HG03469 (cell line): ENCODE measurements at regions not wholly inside any gene's neighbourhood (a gene's known extent, or its start where the extent isn't known, plus 50 kb on each side); places are given as distances from the start of the nearest gene placed in this dataset.
"Not testable (repeated sequence)": the region's sequence is repeated elsewhere in the genome, so short reads cannot be mapped to it uniquely, and the experiment has no call there.

ENCODE experiments used
- ATAC-seq: cut with Tn5 transposase; IDR thresholded peaks from one replicate; pipeline ENCODE4 v1.9.1; 2021; ENCODE audit warnings: mild to moderate bottlenecking, moderate library complexity, moderate number of reproducible peaks; ENCODE audit not compliant: unreplicated experiment

DNA sequence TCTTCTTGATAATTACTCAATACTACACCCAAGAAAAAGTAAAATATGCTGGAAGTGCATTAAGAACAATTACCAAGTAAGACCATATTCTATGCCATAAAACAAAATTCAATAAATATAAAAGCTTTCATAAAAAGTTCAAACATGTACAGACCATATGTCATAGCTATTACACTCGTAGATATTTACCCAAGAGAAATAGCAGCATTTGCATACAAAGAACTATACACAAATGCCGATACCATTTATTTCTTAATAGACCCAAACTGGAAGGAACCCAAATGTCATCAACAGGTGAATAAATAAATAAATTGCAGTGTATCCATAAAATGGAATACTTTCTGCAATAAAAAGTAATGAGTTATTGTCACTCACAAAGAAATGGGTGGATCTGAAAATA lies 78.3 kb upstream of the SLC16A7 start:
- ATAC-seq, result no peak

DNA sequence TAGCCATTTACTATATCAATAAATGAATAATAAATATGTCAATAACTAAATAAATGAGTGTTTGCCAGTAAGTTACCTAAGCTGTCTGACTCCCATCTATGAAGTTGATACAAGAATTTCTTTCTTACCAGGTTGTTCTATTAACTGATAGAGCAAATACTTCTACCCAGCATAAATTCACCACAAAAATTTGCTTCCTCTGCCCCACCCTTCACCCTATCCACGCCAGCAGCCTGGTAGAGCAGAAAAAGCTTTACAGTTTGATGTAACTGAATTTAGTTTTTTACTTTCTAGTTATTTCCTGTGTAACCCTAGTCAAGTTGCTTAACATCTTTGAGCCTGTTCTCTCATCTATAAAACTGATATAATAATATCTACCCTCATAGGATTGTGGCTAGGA lies 94.9 kb upstream of the SLC16A7 start:
- ATAC-seq, result no peak

DNA sequence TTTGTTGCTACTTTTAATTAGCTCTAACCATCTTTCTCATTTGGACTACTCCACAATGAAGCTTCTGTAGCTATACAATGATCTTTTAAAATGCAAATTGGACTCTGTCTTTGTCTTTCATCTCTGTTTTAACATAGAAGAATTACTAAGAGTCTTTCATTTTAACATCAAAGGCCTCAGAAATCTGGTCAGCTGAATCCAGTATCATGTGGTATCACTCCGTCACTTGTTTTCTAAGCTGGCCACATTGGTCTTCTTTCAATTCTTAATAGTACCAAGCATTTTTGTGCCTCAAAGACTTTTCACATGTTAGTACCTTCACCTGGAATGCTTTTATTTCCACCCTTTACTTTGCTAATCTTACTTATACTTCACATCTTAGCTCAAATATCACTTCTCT lies 95.5 kb upstream of the SLC16A7 start:
- no peak for ATAC-seq

DNA sequence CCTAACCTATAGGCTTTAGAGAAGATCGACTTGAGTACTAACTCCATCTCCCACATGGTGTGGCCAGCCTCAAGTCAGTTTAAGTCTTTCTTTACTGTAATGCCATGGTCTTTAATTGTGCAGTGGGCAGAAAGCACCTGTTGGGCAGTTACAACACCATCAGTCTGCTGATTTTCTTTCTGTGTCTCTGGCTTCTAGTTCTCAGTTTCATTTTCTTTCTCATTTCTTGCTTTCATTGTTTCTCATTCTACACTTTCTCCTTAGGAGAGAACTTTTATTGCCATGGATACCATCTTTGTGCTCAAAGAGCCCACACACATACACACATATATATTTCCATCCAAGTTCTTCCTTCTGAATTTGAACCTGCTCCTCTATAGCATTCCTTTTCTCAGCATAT lies 96.1 kb upstream of the SLC16A7 start:
- peak; percentile 96 for ATAC-seq

DNA sequence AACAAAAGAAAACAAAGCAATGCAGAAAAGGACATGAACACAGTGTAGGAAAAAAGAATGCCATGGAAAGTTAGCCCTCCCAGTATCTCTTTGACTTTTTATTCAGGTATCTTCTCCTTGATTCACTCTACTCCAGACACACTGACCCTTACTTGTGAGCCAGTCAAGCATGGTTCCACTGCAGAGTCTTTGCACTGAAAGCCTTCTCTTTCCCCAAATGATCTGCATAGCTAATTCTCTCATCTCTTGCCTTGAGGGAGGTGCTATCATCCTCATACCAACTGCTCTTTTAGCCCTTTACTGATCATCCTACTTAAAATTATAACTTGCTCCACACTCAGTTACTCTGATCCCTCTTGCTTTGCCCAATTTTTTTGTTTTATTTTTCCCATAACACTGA lies 101.2 kb upstream of the SLC16A7 start:
- ATAC-seq, result no peak

DNA sequence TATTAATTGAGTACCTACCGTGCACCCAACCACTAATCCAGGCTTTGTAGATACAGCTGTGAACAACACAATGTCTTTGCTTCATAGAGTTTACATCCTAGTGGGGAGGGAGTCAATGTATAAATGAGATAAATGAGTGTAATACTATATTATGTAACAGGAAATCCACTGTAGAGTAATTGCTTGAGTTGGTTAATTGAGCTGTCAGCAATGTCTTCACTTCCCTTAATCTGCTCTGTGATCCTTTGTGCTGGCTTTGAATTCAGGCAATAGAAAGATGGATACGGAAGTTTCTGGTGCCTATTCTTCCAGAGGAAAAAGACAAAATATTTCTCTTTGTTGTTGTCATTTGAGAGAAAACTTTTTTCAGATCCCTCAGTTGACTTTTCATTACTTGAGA lies 104.0 kb upstream of the SLC16A7 start:
- ATAC-seq, result no peak

DNA sequence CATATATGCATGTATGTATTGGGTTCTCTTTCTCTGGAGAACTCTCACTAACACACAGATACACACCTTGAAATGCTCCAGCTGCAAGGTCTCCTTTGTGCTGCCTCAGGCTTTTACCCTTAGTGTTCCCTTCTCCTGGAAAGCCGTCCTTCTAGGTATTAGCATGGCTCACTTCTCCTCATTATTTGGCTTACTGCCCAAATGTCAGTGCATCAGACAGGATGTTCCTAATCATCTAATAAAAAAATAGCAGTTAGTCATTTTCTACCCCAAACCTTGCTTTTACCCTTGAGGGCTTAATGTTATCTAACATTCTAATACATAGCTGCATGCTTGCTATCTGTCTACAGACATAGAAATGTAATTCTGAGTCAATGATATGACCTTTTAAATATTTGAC lies 109.0 kb upstream of the SLC16A7 start:
- no peak for ATAC-seq

DNA sequence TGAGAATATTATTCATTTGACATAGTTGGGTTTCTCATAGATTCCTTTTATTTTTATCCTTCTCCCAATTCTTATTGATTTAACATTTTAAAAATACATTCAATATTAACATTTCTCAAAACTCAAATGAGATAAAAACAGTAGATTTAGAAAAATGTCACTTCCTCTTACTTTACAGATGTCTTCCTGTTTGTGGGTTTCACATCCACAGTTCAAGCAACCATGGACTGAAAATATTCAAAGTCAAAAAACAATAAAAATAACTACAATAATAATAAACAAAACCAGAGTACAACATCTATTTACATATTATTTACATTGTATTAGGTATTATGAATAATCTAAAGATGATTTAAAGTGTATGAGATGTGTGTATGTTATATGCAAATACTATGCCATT lies 111.3 kb upstream of the SLC16A7 start:
- ATAC-seq, result peak; percentile 91

DNA sequence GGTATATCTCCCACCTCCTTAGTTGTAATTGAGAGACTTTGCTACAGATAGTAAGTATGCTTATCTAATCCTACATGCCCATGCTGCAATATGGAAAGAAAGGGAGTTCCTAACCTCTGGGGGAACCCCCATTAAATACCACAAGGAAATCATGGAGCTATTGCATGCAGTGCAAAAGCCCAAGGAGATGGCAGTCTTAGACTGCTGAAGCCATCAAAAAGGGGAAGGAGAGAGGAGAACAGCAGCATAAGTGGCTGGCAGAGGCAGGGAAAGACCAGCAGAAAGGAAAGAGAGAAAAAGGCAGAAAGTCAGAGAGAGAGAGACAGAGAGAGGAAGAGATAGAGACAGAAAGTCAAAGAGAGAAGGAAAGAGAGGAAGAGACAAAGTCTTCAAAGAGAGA lies 121.6 kb upstream of the SLC16A7 start:
- not testable (repeated sequence) for ATAC-seq

DNA sequence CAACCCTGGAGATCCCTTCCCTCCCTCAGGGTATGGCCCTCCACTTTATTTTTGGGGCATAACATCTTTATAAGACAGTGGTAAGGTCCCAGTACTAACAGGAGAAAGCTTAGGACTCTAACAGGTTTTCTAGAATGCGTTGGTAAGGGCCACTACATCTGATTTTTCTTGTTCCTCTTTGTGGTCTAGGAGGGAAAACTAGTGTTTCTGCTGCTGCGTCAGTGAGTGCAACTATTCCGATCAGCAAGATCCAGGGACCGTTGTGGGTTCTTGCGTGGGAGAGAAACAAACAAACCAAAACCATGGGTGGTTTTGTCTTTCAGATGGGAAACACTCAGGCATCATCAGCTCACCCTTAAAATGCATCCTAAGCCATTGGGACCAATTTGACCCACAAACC lies 123.6 kb upstream of the SLC16A7 start:
- ATAC-seq, result peak; percentile 93

DNA sequence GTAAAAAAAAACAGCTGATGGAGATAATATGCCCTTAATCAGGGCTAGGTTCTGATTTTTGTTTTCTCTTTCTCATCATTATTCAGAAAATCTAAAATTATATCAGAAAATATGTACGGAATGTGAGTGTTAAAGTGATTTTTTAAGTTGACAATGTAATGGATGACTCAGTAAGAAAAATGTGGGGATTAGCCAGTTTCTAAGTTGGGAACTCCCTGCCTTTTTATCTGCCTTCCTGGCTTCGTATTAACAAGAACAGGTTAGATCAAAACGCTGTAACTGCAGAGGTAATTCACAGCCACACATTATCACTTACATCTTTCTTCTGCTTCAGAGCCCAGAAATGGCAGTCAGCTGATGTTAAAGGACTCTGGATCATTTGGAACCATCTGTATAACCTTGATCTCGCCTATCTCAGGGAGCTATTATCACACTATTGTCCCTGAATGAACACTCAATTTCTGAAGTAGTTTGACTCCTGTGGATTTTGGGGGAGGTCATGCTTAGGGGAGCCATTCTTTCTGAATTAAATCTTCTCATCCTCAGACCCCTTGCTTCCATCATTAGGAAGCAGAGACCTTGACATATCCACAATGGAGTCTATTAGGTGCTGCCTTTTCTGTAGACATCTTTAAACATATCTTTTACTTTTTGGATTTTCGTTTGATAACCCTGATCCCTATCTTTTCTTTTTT lies 135.7 kb upstream of the SLC16A7 start:
- no peak for ATAC-seq

DNA sequence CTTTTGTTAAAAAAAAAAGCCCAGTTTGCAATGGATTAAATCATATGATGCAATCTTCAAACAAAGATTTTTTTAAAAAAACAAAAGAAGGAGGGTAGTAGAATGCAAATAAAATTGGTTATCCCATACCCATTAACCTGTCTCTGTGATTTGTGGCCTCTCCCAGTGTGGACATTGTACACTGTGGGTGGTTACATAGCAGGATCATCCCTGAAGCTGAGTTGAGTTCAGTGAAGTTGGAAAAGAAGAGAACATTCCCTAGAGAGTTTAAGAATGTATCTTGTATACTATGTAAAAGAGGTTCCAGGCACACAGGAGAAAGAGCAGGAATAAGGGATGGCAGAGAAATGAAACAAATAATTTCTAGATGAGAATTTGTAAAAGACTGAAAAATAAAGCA lies 142.4 kb upstream of the SLC16A7 start:
- ATAC-seq, result no peak

DNA sequence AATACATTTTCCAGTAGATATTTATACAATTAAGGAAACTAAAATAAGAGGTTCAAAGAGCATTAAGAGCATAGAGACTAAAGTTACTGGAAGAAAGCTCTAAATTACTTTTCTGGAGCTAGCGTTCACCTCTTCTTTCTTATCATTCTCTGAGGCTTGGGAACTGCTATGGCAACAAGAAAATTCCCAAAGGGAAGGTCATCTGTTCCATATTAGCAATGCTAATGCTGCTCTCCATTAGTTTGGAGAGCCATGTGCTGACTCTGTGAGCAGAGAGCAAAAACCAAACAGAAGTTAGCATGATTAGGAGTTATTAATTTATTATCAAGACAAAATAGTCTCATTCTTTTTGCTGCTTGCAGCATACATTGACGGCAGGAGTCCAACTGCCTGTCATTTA lies 143.1 kb upstream of the SLC16A7 start:
- ATAC-seq, result no peak

DNA sequence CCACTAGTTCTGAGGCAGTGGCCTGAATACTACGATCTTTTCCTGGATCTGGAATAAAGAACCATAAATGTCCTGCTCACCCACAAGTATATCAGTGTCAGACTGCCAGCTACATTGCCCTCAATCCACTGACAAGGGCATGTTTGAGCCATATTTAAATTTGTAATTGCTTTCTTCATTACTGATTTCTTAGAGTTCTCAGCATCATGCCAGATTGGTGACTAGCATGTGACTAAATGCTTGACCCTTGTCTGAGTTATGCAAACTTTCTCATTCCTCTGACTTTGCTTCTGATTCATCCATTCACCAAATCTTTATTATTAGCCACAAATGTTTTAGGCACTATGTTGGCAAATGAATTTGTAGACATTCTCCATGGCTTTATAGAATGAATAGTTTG lies 143.6 kb upstream of the SLC16A7 start:
- no peak for ATAC-seq

DNA sequence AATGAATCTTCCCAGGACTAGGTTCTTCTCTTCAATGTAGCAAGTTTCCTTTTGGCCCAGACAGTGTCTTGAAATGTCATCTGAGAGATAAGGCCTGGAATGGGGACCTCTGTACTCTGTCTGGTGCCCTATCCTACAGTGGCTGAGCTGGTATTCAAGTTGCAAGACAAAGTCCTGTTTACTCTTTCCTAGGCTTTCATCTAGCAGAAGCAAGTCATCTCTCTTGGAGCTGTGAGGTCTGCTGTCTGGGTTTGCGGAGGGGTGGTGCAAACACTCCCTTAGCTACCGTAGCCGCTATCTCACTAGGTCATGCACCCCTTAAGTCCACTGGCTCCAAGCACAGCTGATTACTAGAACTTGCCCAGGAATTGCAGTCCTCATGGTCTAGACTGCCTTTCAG lies 149.7 kb upstream of the SLC16A7 start:
- ATAC-seq, result no peak

DNA sequence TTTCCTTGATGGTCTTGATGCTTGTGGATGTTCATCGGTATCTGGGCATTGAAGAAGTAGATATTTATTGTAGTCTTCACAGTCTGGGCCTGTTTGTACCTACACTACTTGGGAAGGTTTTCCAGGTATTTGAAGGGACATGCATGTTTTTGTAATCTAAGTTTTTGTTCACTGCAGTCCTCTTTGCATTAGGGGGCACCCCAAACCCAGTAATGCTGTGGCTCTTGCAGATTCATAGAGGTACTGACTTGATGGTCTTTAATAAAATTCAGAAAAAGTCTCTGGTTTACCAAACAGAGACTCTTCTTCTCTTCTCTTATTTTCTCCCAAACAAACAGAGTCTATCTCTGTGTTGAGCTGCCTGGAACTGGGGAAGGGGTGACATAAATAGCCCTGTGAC lies 150.9 kb upstream of the SLC16A7 start:
- ATAC-seq, result no peak

DNA sequence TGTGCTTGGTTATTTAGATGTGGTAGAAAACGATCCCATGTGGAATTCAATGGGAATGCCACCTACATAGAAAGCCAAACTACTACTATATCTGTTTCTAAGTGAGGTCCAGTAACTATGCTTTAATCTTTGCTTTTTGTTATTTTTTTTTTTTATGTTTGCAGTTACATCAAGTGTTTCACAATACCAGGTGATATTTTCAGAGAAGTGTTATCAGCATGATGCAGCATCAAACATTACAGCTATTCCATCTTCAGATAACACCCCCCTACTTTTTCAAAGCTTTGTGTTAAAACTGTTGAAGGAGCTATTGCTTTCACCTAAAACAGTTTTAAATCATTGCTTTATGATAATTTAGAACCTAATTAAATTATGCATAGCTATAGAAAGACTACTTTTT lies 163.8 kb upstream of the SLC16A7 start:
- no peak for ATAC-seq

DNA sequence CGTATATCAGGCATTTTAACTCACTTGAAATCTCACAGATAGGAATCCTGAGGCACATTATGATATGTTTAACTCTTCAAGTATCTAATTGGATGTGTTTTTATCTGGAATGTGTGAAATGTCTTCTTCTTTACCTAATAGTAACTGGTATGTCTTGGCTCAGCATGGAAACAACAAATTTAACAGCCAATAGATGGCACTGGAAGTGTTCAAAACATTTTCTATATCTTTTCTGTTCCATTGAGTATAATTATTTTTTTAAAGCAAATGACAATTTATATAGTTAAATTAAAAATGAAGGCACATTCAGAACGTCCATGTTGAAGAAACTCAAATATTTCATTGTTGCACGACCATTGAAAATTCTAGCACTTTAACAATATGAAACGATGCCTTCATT lies 164.6 kb upstream of the SLC16A7 start:
- no peak for ATAC-seq

DNA sequence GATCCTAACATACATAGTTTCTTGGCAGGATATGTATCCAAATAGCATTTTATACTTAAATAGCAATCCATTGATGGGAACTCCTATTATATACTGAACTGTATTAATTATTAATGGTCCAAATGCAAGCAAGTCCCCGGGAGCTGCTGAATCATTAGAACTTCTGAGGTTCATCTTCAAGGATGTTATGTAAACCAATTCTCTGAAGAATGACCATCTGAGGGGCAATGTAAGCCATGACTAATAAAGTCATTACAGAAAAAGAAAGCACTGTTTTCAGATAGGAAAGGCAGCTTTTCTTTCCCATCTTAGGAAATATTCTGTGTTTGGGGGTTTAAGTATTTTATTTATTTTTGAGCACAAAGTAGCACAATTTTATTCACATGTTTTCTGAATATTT lies 166.1 kb upstream of the SLC16A7 start:
- no peak for ATAC-seq

DNA sequence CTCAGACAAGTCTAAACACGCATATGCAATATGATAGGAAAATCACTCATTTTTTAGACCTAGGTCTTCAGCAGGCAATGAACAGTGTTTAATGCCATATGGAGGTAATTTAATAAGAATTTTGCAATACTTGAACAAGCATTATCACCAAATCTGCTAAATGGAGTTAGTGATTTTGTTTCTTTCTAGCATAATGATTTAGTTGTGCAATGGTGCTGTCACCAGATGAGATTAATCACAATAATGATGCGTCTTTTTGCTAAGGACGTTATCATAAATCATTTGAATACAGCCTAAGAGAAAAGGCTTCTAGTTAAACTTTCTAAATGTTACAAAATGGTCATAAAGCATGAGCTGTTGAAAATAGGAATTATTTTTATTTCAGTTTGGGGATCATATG lies 170.0 kb upstream of the SLC16A7 start:
- no peak for ATAC-seq

DNA sequence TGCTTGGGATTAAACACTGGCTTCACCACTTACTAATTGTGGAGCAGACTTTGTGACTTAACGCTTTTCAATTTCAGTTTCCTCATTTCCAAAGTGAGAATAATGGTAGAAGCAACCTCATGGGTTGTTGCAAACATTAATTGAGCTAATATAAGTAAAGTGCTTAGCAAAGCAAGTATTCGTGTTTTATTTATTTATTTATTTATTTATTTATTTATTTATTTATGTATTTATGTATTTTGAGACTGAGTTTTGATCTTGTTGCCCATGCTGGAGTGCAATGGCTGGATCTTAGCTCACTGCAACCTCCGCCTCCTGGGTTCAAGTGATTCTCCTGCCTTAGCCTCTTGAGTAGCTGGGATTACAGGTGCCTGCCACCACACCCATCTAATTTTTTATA lies 171.2 kb upstream of the SLC16A7 start:
- ATAC-seq, result not testable (repeated sequence)

DNA sequence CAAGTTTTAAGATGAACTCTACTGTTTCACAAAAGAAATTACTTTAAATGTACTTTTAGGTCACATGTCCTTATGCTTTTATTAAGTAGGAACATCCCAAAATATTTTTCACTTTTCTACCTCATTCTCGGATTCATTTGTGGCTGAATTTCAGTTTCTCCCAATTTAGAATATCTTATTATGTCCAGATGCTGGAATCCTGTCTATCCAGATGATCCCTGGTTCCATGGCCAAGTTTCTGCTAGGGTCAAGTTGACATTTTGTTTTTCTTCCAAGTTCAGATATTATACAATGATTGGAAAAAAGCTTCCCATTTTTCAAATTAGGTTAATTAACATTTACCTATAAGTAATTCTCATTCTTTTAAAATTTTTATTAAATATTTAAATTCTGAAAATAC lies 181.8 kb upstream of the SLC16A7 start:
- ATAC-seq, result no peak

DNA sequence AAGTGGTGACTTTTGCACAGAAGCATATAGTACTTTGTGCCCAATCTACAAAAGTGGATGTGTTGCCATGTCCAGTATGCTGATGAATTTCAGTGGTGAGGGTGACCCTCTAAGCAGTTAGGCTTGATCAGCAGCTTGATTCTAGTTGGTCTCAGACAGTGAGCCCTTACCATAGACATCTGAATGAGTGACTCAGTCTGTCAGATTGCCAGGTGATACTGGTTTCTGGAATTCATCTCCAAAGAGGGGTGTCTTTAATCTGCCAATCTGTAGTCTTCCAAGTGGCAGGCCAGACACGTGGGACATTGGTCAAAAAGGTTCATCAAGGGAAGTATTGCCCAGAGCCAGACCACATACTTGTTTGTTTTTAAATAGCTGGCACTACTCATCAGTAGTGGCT lies 187.4 kb upstream of the SLC16A7 start:
- no peak for ATAC-seq
